GM21786 (cell line): ENCODE measurements at regions not wholly inside any gene's neighbourhood (a gene's known extent, or its start where the extent isn't known, plus 50 kb on each side); places are given as distances from the start of the nearest gene placed in this dataset.

Source experiments
- ATAC-seq: cut with Tn5 transposase; IDR thresholded peaks from one replicate; pipeline ENCODE4 v1.9.1; 2021; ENCODE audit not compliant: unreplicated experiment

GRCh38 chr2:383888-384287, 96.0 kb upstream of the ALKAL2 start:
- ATAC-seq, result no peak

GRCh38 chr2:383178-383577, 95.3 kb upstream of the ALKAL2 start:
- ATAC-seq, result no peak

- ATAC-seq, result no peak
Observed at GRCh38 chr2:382728-383022, 94.8 kb upstream of the ALKAL2 start.

- ATAC-seq, result no peak
Observed at GRCh38 chr2:381941-382727, 94.2 kb upstream of the ALKAL2 start.

- no peak for ATAC-seq
Observed at GRCh38 chr2:381181-381580, 93.3 kb upstream of the ALKAL2 start.

- ATAC-seq, result no peak
Observed at GRCh38 chr2:380772-381171, 92.9 kb upstream of the ALKAL2 start.

GRCh38 chr2:380221-380620, 92.3 kb upstream of the ALKAL2 start:
- ATAC-seq, result no peak

GRCh38 chr2:379778-380177, 91.9 kb upstream of the ALKAL2 start:
- no peak for ATAC-seq

GRCh38 chr2:378364-378763, 90.5 kb upstream of the ALKAL2 start:
- ATAC-seq, result no peak

GRCh38 chr2:377414-377813, 89.5 kb upstream of the ALKAL2 start:
- ATAC-seq, result no peak

- ATAC-seq, result no peak
Observed at GRCh38 chr2:375956-376307, 88.0 kb upstream of the ALKAL2 start.

GRCh38 chr2:375270-375955, 87.5 kb upstream of the ALKAL2 start:
- no peak for ATAC-seq

GRCh38 chr2:368386-368785, 80.5 kb upstream of the ALKAL2 start:
- ATAC-seq, result no peak

- no peak for ATAC-seq
Observed at GRCh38 chr2:367246-367645, 79.4 kb upstream of the ALKAL2 start.

- ATAC-seq, result no peak
Observed at GRCh38 chr2:366706-367105, 78.8 kb upstream of the ALKAL2 start.

- no peak for ATAC-seq
Observed at GRCh38 chr2:365367-366275, 77.7 kb upstream of the ALKAL2 start.

GRCh38 chr2:363824-364470, 76.1 kb upstream of the ALKAL2 start:
- no peak for ATAC-seq

GRCh38 chr2:362924-363323, 75.0 kb upstream of the ALKAL2 start:
- no peak for ATAC-seq

- ATAC-seq, result no peak
Observed at GRCh38 chr2:360124-360523, 72.2 kb upstream of the ALKAL2 start.

GRCh38 chr2:359047-359446, 71.2 kb upstream of the ALKAL2 start:
- ATAC-seq, result no peak

GRCh38 chr2:357811-358210, 69.9 kb upstream of the ALKAL2 start:
- ATAC-seq, result no peak
